GM18520 (cell line): ENCODE measurements at regions not wholly inside any gene's neighbourhood (a gene's known extent, or its start where the extent isn't known, plus 50 kb on each side); places are given as distances from the start of the nearest gene placed in this dataset.
"Not testable (repeated sequence)": the region's sequence is repeated elsewhere in the genome, so short reads cannot be mapped to it uniquely, and the experiment has no call there.

Source experiments
- ATAC-seq: cut with Tn5 transposase; IDR thresholded peaks from one replicate; pipeline ENCODE4 v1.9.1; 2021; ENCODE audit not compliant: unreplicated experiment

GRCh38 chr2:9707611-9708160 lies 76.9 kb upstream of the YWHAQ start:
- no peak for ATAC-seq

GRCh38 chr2:9708683-9709538 lies 78.1 kb upstream of the YWHAQ start:
- no peak for ATAC-seq

- ATAC-seq: no peak
Measured at GRCh38 chr2:9709539-9710285, 78.9 kb upstream of the YWHAQ start.

- no peak for ATAC-seq
Measured at GRCh38 chr2:9710311-9710710, 79.5 kb upstream of the YWHAQ start.

GRCh38 chr2:9712263-9712662 lies 81.5 kb upstream of the YWHAQ start:
- ATAC-seq: no peak

GRCh38 chr2:9714630-9715214 lies 83.9 kb upstream of the YWHAQ start:
- ATAC-seq: no peak

- ATAC-seq: no peak
Measured at GRCh38 chr2:9715238-9715637, 84.4 kb upstream of the YWHAQ start.

- no peak for ATAC-seq
Measured at GRCh38 chr2:9717886-9718451, 87.2 kb upstream of the YWHAQ start.

- no peak for ATAC-seq
Measured at GRCh38 chr2:9720352-9721093, 89.7 kb upstream of the YWHAQ start.

- no peak for ATAC-seq
Measured at GRCh38 chr2:9721344-9721743, 90.5 kb upstream of the YWHAQ start.

- no peak for ATAC-seq
Measured at GRCh38 chr2:9722451-9722850, 91.7 kb upstream of the YWHAQ start.

- ATAC-seq: no peak
Measured at GRCh38 chr2:9724565-9724964, 93.8 kb upstream of the YWHAQ start.

GRCh38 chr2:9725106-9725505 lies 94.3 kb upstream of the YWHAQ start:
- no peak for ATAC-seq

- ATAC-seq: not testable (repeated sequence)
Measured at GRCh38 chr2:9726016-9726415, 95.2 kb upstream of the YWHAQ start.

GRCh38 chr2:9730523-9730922 lies 99.7 kb upstream of the YWHAQ start:
- not testable (repeated sequence) for ATAC-seq

GRCh38 chr2:9732824-9733223 lies 102.0 kb upstream of the YWHAQ start:
- ATAC-seq: no peak

GRCh38 chr2:9734308-9734707 lies 103.5 kb upstream of the YWHAQ start:
- ATAC-seq: no peak

GRCh38 chr2:9735335-9735734 lies 104.5 kb upstream of the YWHAQ start:
- ATAC-seq: no peak

- ATAC-seq: no peak
Measured at GRCh38 chr2:9736021-9736420, 105.2 kb upstream of the YWHAQ start.

GRCh38 chr2:9737053-9737875 lies 106.0 kb upstream of the TAF1B start:
- ATAC-seq: no peak
